ENCODE measurements at regions not wholly inside any gene's neighbourhood (a gene's known extent, or its start where the extent isn't known, plus 50 kb on each side); places are given as distances from the start of the nearest gene placed in this dataset.

DNA sequence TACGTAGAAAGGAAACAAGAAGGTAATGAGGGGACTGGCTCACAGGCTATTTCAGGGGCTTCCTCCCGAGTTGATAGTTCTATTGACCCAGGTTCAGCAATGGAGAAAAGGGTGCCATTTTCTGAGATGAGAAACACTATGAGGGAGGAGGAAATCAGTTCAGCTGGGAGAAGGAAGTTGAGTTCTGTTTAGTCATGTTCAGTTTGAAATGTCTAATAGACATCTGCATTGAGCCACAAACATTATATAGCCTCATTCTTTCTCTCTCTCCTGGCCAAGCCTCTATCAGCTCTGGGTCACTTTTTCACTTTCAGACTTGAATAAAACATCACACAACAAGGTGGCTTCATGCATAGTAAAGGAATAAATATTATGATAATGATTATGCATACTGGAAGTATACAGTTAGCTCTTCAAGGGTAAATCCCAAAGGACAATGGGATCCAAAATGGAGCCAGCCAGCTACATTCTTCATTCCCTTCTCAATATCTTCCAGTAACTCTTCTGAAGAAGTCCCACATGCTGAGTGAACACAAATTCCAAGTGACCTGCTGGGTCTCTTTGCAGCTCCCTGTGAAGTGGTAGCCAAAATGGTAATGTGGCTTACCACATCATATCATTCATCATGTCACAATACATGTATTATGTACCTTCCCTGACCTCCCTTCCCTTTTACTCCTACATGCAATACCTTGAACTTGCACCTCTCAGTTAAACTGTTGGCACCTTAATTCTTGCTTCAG, 80.9 kb upstream of the CD44 start:
- no peak for TF ChIP-seq EP300 (IDR thresholded peaks at IDR 0.05)
- TF ChIP-seq, protein P1, sequence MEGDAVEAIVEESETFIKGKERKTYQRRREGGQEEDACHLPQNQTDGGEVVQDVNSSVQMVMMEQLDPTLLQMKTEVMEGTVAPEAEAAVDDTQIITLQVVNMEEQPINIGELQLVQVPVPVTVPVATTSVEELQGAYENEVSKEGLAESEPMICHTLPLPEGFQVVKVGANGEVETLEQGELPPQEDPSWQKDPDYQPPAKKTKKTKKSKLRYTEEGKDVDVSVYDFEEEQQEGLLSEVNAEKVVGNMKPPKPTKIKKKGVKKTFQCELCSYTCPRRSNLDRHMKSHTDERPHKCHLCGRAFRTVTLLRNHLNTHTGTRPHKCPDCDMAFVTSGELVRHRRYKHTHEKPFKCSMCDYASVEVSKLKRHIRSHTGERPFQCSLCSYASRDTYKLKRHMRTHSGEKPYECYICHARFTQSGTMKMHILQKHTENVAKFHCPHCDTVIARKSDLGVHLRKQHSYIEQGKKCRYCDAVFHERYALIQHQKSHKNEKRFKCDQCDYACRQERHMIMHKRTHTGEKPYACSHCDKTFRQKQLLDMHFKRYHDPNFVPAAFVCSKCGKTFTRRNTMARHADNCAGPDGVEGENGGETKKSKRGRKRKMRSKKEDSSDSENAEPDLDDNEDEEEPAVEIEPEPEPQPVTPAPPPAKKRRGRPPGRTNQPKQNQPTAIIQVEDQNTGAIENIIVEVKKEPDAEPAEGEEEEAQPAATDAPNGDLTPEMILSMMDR (IDR thresholded peaks at IDR 0.05) = no peak
- TF ChIP-seq JUN (IDR thresholded peaks at IDR 0.05) = no peak
- TF ChIP-seq EHMT2 (IDR thresholded peaks at IDR 0.05; ENCODE audit: low read depth) = no peak
- no peak for TF ChIP-seq SMC3 (IDR thresholded peaks at IDR 0.05)
